GM12864 (cell line): ENCODE measurements at regions not wholly inside any gene's neighbourhood (a gene's known extent, or its start where the extent isn't known, plus 50 kb on each side); places are given as distances from the start of the nearest gene placed in this dataset.

ENCODE experiments used
- DNase-seq: peaks from one replicate; pipeline ENCODE4 v3.0.0-alpha.2; 2011; ENCODE audit warnings: low read depth
- H3K4me3 ChIP-seq: 2 replicates; pipeline ENCODE4 v1.5.1; 2011; ENCODE audit warnings: mild to moderate bottlenecking, low read depth, low read length, control low read depth
- CTCF ChIP-seq: IDR thresholded peaks from 2 replicates; pipeline ENCODE4 v1.5.1; 2011; ENCODE audit warnings: low read depth, mild to moderate bottlenecking, moderate library complexity, low read length, control low read depth, inconsistent platforms; ENCODE audit errors: missing control alignments

GRCh38 chr6:9539231-9539755 is 875.6 kb downstream of the TFAP2A start:
- TF ChIP-seq CTCF, result no peak
- no peak overlapping the region for H3K4me3 ChIP-seq
- no peak for DNase-seq

- no peak overlapping the region for H3K4me3 ChIP-seq
- TF ChIP-seq CTCF, result no peak
- no peak for DNase-seq
These were observed 877.5 kb downstream of the TFAP2A start for GRCh38 chr6:9537381-9537780.

GRCh38 chr6:9535106-9535505 is 879.8 kb downstream of the TFAP2A start:
- no peak for TF ChIP-seq CTCF
- DNase-seq, result no peak
- no peak overlapping the region for H3K4me3 ChIP-seq

GRCh38 chr6:9532621-9533557 is 882.0 kb downstream of the TFAP2A start:
- no peak for DNase-seq
- TF ChIP-seq CTCF, result no peak
- H3K4me3 ChIP-seq, result no peak overlapping the region

DNA sequence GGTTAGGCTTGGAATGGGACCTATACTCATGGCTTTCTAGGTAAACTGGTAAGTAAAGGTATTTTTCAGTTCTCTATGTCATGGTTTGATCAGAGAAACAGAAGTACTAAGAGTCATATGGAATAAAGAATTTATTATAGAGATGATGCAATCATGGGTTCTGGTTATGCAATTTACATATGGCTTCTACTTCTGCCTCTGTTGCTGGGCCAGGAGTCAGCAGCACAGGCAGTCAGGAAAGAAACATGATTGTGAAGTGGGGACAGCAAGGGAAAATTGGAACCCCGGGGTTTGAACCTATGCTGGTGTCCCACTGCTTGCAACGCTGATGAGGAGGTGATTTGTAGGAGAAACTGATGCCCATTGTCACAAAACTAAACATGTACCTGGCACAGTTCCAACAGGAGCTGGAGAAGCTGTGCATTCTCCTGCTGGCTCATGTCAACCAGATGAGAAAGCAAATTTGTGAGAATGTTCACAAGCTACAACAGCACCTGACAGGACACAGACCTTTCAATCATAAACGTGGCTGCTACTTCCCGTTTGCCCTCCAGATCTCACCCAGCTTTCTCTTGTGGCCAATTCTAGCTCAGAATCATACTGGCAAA is 887.1 kb downstream of the TFAP2A start:
- H3K4me3 ChIP-seq, result no peak overlapping the region
- no peak for TF ChIP-seq CTCF
- DNase-seq, result no peak

GRCh38 chr6:9523462-9523861 is 891.4 kb downstream of the TFAP2A start:
- DNase-seq, result no peak
- H3K4me3 ChIP-seq, result no peak overlapping the region
- TF ChIP-seq CTCF, result no peak
